Prostate gland (tissue), 2 donors: ENCODE measurements at regions not wholly inside any gene's neighbourhood (a gene's known extent, or its start where the extent isn't known, plus 50 kb on each side); places are given as distances from the start of the nearest gene placed in this dataset.

ENCODE experiments used
- CTCF ChIP-seq, 4 experiments: fragments of 200-600 bp in 2 of 4; fragments of 450-650 bp in 2 of 4; sonication (generic) in 2 of 4; IDR thresholded peaks; 1 replicate in 3 of 4; 2 replicates in 1 of 4; pipeline ENCODE4 v1.5.1; 2016 to 2019; ENCODE audit warnings: antibody characterized with exemption in 4 of 4, mild to moderate bottlenecking in 2 of 4, moderate library complexity in 2 of 4
- POLR2A ChIP-seq: fragments of 450-650 bp; IDR thresholded peaks from one replicate; pipeline ENCODE4 v1.6.1; 2016; ENCODE audit warnings: antibody characterized with exemption, mild to moderate bottlenecking

- TF ChIP-seq CTCF (IDR thresholded peaks at IDR 0.05): no peak
- TF ChIP-seq POLR2A: no peak
These were observed 413.2 kb upstream of the JAG1 start for GRCh38 chr20:11086970-11087369.
